ENCODE measurements at regions not wholly inside any gene's neighbourhood (a gene's known extent, or its start where the extent isn't known, plus 50 kb on each side); places are given as distances from the start of the nearest gene placed in this dataset.

- no peak for TF ChIP-seq CUX1 (IDR thresholded peaks at IDR 0.05; ENCODE audit: insufficient replicate concordance, low read depth, low read length)
- no peak for TF ChIP-seq CTCF (IDR thresholded peaks at IDR 0.05 in 2 of 3, conservative IDR thresholded peaks at IDR 0.05 in 1 of 3; ENCODE audit: control insufficient read depth in 2 of 3, extremely low read depth in 1 of 3, insufficient read depth in 1 of 3, low read depth in 3 of 3, low read length in 3 of 3)
- TF ChIP-seq ZNF384 (IDR thresholded peaks at IDR 0.05; ENCODE audit: borderline replicate concordance, low read depth, low read length) = no peak
- TF ChIP-seq SRF (IDR thresholded peaks at IDR 0.05; ENCODE audit: low read depth in 2 of 2, low read length in 2 of 2) = no peak
Measured at GRCh38 chr2:217634871-217635270, 367.9 kb downstream of the TNS1 start.

Measured in GM12878 (cell line).